ENCODE measurements at regions not wholly inside any gene's neighbourhood (a gene's known extent, or its start where the extent isn't known, plus 50 kb on each side); places are given as distances from the start of the nearest gene placed in this dataset.

DNA sequence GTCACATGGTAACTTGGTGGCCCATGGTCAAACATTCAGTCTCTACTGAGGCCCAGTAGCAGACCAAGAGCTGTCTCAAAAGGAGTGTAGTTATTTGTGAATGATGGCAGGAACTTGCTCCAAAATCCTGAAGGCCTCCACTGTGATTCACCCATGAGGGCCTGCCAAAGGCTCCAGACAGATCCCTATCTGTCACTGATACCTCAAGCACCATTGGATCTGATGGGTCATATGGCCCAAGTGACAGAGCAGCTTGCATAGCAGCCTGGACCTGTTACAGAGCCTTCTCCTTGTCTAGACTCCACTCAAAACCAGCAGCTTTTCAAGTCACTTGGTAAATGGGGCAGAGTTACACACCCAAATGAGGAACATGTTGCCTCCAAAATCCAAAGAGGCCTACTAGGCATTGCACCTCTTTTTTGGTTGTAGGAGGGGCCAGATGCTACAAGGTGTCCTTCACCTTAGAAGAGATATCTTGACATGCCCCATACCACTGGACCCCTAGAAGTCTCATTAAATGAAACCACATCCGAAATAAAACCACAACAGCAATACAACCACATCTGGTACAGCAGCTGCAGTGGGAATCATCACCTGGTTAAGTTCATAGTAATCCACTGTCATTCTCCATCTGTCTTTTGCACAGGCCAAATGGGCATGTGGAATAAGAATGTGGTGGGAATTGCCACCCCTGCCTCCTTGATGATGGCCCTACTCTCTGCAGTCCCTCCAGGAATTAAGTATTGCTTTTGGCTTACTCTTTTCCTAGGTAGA is 150.4 kb upstream of the MAX start:
- DNase-seq = no peak

DNA sequence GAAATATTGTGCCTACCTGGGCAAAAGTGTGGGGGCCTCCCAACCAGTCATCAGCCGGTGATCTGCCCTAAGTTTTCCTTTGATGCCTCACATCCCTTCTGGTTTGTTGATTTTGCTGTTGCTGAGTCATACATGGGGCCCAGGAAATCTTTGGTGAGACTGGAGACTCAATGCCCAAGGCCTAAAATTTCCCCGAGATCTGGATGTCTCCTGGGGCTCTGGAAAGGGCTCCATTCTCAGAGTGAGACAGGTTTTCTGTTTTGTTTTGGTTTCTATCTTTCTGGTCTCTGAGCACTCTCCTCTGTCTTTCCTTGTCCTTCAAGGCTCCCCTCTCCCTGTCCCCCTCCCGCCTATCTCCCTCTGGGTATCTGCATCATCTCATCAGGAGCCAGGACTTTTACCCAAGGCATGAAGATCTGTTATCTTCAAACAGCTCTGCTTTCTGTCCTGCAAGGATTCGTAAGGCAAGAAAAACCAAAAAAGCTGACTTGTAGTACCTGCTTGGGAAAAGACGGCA is 152.8 kb upstream of the MAX start:
- peak; percentile 86 for DNase-seq

DNA sequence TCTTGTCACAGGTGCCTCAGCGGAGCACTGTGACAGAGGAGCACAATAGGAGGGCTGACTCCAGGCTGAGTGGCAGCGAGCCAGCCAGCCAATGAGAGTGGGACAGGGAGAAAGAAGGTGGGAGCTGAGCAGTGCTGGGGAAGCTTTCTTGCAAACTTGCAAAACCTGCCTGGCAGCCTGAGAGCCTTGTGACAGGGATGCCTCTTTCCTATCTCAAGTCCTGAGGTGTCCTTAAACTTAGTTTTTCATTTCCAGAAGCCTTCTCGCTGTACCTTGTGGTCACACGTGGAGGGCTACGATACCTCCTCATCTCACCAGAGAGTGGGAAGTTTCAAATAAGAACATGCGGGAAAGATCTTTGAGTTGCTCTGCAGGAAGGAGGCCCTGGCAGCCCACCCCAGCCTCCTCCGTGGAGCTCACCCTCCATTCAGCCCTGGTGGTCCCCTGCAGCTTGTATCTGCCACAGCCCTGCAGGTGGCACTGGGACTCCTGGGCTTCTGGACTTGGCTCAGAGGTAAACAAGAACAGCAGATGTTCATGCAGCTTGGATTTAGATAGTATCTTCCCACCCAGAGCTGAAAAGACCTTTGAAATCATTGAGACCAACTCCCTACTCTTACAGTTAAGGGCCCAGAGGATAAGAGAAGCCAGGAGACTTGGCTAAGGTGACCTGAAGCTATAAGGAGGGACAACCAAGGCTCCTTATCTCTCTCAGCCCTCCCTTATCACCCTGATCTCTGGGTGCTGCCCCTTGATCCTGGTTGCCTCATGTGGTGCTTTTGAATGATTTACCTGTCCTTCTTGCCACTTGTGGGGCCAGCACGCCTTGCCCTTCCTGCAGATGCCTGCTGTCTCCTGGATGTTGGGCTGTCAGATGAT is 153.5 kb upstream of the MAX start:
- no peak for DNase-seq

DNA sequence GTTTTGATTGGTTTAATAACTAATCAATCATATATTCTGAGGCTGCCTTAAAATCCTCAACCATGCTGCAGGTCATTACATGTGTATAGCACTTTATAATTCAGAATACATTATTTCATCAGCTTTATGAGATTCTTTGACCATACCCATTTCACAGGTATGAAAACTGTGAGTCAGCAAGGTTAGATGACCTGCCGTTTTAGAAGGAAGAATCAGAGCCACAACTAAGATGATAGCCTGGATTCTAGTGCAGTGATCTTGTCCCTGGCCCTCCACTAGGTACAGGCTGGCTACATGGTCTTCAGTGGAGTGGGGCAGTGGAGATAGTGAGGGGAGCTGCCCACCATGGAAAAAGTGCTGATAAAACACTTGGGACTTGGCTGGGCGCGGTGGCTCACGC is 154.4 kb upstream of the MAX start:
- no peak for DNase-seq

DNA sequence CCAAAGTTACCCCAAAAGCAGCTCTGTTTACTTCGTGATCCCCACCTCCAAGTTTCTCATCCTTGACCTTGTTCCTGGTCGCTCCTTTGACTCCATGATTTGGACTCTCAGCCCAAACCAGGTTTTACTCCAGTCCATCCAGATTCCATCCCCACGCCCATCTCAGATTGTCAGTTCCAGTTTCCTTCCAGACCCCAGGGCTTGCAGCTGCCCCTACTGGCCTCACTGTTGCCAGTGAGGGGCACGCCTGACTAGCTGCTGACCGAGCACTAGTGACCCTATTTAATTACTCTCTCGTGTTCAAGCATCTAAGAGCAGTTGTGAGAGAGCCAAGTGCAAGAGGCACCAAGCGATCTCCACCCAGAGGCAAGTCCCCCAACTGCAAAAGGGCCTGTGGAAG is 155.1 kb upstream of the FUT8 start:
- no peak for DNase-seq

DNA sequence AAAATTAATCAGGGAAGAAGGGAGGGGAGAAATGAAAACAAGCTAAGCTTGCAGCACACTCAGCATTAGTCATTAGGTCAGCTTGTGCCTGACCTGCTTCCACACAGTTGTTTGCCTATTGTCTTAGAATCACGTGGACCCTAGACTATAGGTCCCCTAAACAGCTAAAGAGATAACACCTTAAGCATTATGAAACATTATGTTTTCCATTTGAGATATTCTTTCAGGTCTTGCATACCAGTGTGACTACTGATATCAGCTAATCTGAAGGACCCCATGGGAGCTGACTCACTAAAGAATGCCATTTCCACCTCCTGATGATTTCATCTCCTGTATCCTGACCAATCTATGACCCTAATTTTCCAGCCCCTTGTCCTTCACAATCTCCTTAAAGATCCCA is 154.1 kb upstream of the FUT8 start:
- peak; percentile 78 for DNase-seq

DNA sequence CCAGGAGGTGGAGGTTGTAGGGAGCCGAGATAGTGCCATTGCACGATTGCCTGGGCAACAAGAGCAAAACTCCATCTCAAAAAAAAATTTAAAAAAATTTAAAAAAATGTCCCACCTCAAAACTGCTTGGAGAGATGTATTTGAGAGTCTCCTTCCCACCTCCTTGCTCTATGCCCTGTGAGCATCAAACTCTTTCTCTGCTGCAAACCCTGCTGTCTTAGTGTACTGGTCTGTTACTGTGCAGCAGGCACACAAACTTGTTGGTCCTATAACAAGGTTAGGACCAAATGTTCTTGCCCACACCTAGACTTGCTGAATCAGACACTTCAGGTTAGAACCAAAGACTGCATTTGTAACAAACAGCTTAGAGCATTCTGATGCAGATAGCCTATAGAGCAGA is 153.5 kb upstream of the FUT8 start:
- DNase-seq = no peak

DNA sequence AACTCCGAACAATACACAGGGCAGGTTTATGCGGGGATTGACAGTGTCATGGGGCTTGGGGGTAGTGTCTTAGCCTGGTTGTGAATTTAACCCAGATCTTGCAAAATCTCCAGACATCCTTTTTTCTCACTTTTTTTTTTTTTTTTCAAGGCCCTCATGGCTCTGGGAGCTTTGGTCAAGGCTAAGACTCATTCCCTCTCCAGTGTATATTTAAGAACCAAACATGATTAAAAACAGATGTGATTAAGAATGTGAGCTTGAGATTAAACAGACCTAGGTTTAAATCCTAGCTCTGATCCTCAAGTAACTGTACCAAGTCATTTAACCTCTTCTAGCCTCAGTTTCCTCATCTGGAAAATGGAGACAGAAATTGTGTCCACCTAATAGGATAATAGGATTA is 151.7 kb upstream of the FUT8 start:
- peak; percentile 59 for DNase-seq

DNA sequence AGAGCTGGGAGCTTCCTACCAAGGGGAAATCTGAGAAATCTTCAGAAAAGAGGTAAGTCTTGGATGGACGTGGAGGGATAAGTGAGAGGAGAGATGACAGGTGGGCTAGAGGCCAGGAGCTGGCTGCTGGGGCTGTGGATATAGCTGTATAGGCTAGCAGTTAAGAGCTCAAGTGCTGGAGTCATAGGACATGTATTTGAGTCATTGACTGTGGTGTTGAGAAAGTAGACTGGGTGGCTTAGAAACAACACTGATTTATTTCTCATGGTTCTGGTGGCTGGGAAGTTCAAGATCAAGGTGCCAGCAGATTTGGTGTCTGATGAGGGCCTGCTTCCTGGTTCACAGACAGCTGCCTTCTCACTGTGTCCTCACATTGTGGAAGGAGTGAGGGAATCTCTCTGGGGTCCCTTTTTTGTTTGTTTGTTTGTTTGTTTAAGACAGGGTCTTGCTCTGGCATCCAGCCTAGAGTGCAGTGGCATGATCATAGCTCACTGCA is 151.1 kb upstream of the FUT8 start:
- no peak for DNase-seq

DNA sequence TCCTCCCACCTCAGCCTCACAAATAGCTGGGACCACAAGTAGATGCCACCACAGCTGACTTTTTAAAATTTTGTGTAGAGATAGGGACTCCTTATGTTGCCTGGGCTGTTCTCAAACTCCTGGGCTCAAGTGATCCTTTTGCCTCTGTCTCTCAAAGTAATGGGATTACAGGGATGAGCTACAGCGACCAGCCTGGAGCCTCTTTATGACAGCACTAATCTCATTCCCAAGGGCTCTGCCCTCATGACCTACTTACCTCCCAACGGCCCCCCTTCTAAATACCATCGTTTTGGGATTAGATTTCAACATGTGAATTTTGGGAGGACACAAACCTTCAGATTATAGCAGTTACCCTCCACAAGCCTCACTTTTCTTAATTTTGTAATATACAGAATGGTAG is 150.6 kb upstream of the FUT8 start:
- no peak for DNase-seq

DNA sequence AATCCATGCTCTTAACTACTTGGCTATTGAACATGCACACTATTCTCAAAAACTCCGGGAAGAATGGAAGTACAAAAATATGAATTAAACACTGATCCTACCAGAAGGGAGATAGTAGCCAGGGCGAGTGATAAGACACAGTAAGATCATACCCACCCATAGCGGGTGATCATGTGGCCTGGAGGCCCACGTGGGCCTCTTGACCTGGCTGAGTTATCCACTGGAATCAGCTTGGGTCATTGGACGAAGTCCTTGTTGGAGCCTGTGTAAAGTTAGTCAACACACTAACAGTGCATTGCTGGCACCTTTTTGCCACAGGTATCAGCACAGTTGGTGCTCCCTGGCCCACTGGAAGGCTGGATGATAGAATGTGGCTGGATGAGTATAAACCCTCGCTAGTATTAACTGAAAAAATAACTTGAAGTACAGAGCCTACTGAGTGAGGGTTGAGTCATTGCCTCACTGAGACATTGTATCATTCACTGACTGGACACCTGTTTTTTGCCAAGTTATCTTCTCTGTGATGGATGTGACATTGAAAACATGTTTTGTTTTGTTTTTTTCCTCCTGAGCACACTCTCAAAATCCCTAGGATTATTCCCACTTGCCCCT is 149.2 kb upstream of the FUT8 start:
- DNase-seq = no peak

DNA sequence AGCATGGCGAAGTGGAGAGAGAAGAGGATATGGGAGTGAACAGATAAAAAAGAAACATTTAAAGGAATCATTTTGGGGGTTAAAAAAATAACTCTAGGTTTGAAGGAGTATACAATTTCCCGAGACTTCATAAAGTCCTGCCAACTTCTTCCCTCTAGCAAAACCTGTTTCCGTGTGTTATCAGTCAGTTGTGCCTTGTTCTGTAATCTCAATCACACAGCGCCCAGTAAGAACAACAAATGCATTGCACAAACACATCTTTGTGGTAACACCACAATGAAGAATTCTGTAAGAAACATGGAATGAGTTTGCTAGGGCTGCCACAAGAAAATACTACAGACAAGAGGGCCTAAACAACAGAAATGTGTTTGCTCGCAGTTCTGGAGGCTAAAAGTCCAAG is 144.7 kb upstream of the FUT8 start:
- DNase-seq = no peak

DNA sequence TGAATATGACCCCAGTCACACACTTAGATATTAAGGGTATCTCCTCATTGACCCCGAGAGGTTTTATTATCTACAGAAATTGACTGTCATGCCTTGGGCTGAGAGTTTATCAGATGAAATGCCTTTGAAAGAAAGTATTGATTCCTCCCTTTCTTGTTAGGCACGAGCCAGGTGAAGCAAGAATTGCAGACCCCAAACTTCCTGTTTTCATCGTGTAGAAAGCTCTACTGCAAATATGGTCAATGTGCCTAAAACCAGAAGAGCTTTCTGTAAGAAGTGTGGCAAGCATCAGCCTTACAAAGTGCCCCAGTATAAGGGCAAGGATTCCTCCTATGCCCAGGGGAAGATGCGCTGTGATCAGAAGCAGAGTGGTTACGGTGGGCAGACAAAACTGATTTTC is 143.9 kb upstream of the FUT8 start:
- no peak for DNase-seq

DNA sequence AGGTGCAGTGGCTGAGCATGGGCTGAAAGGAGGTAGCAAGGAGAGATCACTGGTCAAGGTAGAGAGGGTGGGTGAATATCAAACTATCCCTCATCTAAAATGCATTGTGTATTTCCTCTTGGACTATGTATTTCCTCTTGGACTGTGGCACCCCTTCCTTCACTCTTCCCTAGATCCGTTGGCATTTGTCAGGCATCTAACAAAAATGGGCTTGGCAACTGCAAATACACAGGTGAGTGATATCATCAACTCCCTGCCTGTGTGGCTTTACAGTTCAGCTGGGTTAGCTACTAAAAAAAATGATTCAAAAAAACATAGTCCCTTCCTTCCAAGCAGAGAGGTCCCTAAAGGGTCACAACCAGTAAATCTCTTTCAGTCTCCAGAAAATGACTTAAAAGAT is 142.8 kb upstream of the FUT8 start:
- DNase-seq = no peak

DNA sequence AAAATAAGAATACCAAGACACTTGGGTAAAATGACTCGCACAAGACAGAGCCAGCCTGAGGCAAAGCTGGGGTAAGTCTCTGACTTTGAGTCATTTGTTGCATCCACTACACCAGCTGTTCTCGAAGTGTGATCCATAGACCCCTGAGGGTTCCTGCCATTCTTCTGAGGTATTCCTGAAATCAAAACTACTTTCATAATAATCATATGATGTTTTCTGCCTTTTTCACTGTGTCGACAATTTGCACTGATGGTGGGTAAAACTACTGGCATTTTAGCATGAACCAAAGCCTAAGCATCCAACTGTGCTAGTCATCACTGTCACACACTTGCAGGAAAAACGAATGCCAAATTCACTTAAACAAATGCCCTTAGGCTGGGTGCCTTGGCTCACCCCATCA is 135.5 kb upstream of the FUT8 start:
- DNase-seq = peak; percentile 77

DNA sequence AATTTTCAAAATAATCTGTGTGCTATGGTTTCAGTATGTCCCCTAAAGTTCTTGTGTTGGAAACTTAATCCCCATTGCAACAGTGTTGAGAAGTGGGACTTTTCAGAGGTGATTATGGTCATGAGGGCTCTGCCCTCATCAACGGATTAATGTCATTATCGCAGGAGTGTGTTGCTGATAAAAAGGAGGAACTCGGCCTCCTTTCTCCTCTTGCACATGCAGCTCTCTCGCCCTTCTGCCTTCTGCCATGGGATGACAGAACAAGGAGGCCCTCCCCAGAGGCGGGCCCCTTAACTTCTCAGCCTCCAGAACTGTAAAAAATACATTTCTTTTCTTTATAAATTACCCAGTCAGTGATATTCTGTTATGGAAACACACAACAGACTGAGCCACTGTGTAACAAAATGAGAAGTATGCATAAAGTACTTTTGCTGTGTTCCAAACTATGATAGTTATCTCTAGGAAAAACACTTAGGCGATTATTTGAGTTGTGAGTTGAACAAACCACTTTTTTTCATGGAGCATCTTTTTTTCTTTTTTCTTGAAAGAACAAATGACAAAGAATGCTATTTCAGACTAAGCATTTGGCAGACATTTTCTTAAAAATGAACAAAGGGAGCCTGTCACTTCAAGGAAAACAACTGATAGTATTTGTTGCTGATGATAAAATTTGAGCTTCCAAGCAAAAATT is 134.8 kb upstream of the FUT8 start:
- DNase-seq = no peak

DNA sequence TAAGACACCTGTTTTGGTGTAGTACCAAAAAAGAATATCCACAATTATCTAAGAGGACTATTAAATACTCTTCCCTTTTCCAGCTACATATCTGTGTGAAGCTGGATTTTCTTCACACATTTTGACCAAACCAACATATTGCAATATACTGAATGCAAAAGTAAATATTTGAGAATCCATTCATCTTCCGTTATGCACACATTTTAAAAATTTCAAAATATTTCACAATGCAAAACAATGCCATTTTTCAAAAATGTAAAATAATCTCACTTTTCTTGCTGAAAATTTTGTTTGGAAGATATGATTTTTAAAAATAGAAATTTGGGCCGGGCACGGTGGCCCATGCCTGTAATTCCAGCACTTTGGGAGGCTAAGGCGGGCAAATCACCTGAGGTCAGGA is 133.9 kb upstream of the FUT8 start:
- DNase-seq = no peak

DNA sequence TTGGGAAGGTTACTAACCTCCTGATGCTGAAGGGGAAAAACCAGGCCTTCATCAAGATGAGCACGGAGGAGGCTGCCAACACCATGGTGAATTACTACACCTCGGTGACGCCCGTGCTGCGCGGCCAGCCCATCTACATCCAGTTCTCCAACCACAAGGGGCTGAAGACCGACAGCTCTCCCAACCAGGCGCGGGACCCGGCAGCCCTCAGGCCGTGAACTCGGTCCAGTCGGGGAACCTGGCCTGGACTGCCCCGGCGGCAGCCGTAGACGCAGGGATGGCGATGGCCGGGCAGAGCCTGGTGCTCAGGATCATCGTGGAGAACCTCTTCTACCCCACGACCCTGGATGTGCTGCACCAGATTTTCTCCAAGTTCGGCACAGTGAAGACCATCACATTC is 133.0 kb upstream of the FUT8 start:
- DNase-seq = no peak

DNA sequence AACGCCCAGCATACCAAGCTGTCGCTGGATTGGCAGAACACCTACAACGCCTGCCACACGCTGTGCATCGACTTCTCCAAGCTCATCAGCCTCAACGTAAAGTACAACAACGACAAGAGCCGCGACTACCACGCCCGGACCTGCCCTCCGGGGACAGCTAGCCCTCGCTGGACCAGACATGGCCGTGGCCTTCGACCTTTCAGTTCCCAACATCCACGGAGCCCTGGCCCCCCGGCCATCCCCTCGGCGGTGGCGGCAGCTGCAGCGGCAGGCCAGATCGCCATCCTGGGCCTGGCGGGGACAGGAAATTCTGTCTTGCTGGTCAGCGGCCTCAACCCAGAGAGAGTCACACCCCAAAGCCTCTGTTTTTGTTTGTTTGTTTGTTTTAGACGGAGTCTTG is 132.6 kb upstream of the FUT8 start:
- DNase-seq = no peak

DNA sequence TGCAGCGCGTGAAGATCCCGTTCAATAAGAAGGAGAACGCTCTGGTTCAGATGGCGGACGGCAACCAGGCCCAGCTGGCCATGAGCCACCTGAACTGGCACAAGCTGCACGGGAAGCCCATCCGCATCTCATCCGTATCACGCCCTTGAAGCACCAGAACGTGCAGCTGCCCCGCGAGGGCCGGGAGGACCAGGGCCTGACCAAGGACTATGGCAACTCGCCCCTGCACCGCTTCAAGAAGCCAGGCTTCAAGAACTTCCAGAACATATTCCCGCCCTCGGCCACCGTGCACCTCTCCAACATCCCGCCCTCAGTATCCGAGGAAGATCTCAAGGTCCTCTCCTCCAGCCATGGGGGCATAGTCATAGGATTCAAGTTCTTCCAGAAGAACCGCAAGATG is 131.9 kb upstream of the FUT8 start:
- no peak for DNase-seq

DNA sequence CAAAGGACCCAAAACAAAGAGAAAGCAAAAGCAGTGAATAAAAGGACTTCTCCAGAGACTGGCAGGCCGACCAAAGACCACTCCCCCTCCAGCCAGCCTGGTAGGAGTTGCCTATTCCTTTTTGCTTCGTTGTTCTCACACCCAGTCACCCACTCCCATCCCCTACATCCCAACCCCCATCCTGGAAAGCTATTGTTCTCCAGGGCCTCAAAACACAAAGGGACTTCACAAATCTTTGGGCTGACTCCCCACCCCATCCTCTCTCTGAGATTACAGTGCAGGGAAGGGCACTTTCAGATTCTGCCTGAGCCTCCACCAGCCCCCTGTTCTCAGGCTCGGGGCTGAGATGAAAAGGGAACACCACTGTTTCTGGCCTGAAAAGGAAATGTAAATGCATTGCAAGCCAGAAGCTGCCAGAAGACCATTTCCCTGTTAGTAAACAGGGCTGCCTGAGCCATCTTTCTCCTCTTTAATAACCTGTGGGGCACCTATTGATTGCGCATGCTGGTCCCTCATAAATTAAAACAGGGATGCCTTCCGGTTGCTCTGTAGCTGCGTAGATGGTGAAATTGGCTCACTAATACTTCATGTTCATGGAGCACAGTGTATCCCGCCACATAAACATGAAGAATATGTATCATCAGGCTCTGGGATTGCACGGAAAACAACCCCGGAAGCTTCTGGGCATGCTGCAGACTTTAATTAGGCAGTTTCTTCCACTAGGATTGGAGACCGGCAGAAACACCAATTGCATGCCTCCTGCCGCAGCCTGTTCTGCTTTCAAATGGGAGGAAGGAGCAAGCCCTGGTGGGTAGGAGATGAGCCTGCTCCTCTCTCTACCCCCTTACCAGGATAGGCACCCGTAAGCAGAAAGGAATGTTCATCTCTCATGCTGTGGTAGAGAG is 130.3 kb upstream of the FUT8 start:
- DNase-seq = peak; percentile 93

DNA sequence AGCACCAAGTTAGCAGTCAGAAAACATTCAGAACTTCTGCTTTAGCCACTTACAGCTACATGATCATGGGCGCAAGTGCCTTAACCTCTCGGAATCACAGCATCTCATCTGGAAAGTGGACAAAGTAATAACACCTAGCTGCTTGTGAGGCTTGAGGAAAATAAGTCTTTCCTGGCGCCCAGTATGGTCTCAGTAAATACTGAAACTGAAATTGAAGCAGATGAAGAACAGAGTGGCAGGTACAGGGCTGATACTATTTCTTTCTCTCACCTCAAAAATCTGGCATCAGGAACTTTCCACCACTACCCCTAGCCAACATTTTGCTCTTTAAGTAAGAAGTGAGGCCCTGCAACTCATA is 129.7 kb upstream of the FUT8 start:
- no peak for DNase-seq

Measured in EL (cell line).